ENCODE measurements at regions not wholly inside any gene's neighbourhood (a gene's known extent, or its start where the extent isn't known, plus 50 kb on each side); places are given as distances from the start of the nearest gene placed in this dataset.

DNA sequence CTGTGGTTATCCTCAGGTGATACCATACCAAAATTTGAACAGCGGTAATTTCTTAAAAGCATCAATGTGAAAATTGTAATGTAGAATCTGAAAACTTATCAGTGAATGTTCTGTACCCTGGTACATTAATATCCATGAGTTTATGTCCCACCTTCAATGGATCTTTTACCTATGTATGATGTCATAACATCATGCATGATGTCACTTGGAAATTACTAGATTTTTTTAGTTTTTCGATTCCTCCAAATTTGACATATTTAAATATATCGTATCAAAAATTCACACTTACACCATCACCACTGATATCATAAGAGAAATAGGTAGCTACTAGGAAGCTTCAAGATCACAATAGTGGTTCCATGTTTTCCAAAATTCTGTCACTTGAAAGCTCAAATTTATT, 95.0 kb upstream of the AKR1E2 start:
- Histone ChIP-seq H3K36me3 (ENCODE audit: control insufficient read depth in 2 of 2, insufficient read depth in 1 of 2, low read length in 2 of 2) (no peaks in the 10 kb centered on the region), H3K4me3 (ENCODE audit: low read depth, low read length) (no peak overlapping the region), H3K4me1 (ENCODE audit: control insufficient read depth, insufficient read depth, low read length) (no peaks in the 10 kb centered on the region), H3K9me3 (ENCODE audit: control insufficient read depth, insufficient read depth, low read depth, low read length) (no peaks in the 10 kb centered on the region), H3K27ac (ENCODE audit: extremely low read depth, low read depth, low read length) (no peak overlapping the region)
- CTCF ChIA-PET = interaction anchor here (0.6 to 1.0 kb wide), 2 partner anchors 33 to 36 kb away, joined by 3 to 4 read pairs; no protein-coding TSS in a partner anchor
- TF ChIP-seq, protein P1, sequence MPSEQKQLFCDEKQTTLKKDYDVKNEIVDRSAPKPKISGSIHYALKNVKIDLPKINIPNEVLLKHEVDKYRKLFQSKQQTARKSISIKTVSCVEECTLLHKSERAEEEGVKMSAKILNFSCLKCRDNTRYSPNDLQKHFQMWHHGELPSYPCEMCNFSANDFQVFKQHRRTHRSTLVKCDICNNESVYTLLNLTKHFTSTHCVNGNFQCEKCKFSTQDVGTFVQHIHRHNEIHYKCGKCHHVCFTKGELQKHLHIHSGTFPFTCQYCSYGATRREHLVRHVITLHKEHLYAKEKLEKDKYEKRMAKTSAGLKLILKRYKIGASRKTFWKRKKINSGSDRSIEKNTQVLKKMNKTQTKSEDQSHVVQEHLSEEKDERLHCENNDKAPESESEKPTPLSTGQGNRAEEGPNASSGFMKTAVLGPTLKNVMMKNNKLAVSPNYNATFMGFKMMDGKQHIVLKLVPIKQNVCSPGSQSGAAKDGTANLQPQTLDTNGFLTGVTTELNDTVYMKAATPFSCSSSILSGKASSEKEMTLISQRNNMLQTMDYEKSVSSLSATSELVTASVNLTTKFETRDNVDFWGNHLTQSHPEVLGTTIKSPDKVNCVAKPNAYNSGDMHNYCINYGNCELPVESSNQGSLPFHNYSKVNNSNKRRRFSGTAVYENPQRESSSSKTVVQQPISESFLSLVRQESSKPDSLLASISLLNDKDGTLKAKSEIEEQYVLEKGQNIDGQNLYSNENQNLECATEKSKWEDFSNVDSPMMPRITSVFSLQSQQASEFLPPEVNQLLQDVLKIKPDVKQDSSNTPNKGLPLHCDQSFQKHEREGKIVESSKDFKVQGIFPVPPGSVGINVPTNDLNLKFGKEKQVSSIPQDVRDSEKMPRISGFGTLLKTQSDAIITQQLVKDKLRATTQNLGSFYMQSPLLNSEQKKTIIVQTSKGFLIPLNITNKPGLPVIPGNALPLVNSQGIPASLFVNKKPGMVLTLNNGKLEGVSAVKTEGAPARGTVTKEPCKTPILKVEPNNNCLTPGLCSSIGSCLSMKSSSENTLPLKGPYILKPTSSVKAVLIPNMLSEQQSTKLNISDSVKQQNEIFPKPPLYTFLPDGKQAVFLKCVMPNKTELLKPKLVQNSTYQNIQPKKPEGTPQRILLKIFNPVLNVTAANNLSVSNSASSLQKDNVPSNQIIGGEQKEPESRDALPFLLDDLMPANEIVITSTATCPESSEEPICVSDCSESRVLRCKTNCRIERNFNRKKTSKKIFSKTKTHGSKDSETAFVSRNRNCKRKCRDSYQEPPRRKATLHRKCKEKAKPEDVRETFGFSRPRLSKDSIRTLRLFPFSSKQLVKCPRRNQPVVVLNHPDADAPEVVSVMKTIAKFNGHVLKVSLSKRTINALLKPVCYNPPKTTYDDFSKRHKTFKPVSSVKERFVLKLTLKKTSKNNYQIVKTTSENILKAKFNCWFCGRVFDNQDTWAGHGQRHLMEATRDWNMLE (tag by site-specific recombination; conservative IDR thresholded peaks at IDR 0.05; ENCODE audit: low read depth) = no peak
- TF ChIP-seq ZNF530 (tag by site-specific recombination; IDR thresholded peaks at IDR 0.05; ENCODE audit: low read depth) (no peak), ZBTB21 (tag by site-specific recombination; IDR thresholded peaks at IDR 0.05) (peak; percentile 50; the same call in 1 of the 2 replicates), ZNF629 (tag by site-specific recombination; IDR thresholded peaks at IDR 0.05) (peak; percentile 68), GLI2 (tag by site-specific recombination; IDR thresholded peaks at IDR 0.05; ENCODE audit: borderline replicate concordance, low read depth) (no peak)
- TF ChIP-seq, protein P2, sequence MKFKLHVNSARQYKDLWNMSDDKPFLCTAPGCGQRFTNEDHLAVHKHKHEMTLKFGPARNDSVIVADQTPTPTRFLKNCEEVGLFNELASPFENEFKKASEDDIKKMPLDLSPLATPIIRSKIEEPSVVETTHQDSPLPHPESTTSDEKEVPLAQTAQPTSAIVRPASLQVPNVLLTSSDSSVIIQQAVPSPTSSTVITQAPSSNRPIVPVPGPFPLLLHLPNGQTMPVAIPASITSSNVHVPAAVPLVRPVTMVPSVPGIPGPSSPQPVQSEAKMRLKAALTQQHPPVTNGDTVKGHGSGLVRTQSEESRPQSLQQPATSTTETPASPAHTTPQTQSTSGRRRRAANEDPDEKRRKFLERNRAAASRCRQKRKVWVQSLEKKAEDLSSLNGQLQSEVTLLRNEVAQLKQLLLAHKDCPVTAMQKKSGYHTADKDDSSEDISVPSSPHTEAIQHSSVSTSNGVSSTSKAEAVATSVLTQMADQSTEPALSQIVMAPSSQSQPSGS (tag by site-specific recombination; IDR thresholded peaks at IDR 0.05; ENCODE audit: low read depth) = peak; percentile 64
- POLR2A ChIA-PET = no interaction called here

DNA sequence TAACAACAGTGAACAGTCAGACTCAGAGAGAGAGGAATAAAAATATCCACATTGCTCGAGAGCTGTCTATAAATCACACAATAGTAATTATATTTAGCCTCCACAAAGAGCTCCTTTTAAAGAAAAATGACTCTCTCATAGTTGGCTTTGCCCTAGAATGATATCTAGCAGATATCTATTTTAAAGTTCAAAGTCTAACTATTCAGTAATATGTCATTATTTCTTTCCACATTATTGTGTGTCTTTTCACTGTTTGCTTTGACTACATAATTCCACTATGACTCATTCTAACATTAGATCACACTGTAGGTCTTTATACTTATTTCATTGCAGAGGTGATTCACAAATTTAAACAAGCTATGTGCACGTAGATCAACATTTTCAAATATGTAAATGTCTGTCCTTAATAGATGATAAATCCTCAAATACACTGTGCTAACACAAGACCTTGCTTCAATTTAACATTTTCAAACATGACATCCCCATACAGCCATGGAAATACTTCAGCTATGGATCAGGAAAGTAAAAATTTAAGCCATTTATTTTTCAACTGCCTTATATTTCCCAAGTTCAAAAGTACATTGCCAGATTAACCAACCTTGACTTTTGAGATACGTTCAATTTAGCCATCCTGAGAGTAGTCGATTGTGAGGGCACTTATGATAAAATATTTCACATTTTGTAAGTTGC, 99.9 kb upstream of the AKR1E2 start:
- no peak overlapping the region for H3K4me3 ChIP-seq (ENCODE audit: low read depth, low read length)
- ChIA-PET POLR2A (interaction anchor here (1.0 kb wide), 1 partner anchor 941 kb away, joined by 3 read pairs; the partner anchor contains the start of gene KLF6), CTCF (interaction anchor here (0.6 to 1.2 kb wide), 5 partner anchors 16 to 1454 kb away, joined by 3 to 4 read pairs (median 3); no protein-coding TSS in a partner anchor)
- H3K27ac ChIP-seq (ENCODE audit: extremely low read depth, low read depth, low read length) = no peak overlapping the region
- no peaks in the 10 kb centered on the region for H3K4me1 ChIP-seq (ENCODE audit: control insufficient read depth, insufficient read depth, low read length)
- H3K9me3 ChIP-seq (ENCODE audit: control insufficient read depth, insufficient read depth, low read depth, low read length) = no peaks in the 10 kb centered on the region
- no peaks in the 10 kb centered on the region for H3K36me3 ChIP-seq (ENCODE audit: control insufficient read depth in 2 of 2, insufficient read depth in 1 of 2, low read length in 2 of 2)
- no peak for TF ChIP-seq ZNF549 (tag by site-specific recombination; IDR thresholded peaks at IDR 0.05)
- TF ChIP-seq KLF8 (tag by site-specific recombination; IDR thresholded peaks at IDR 0.05) = 0 out of 2 replicates have a peak, but pooled peaks have one; percentile 23
- 0 out of 2 replicates have a peak, but pooled peaks have one; percentile 19 for TF ChIP-seq ZBTB17 (tag by site-specific recombination; IDR thresholded peaks at IDR 0.05)
- TF ChIP-seq KLF7 (tag by site-specific recombination; IDR thresholded peaks at IDR 0.05; ENCODE audit: borderline replicate concordance) = no peak
- TF ChIP-seq ZBTB21 (tag by site-specific recombination; IDR thresholded peaks at IDR 0.05) = peak; percentile 29; the same call in 1 of the 2 replicates
- TF ChIP-seq ZNF10 (tag by site-specific recombination; IDR thresholded peaks at IDR 0.05) = no peak
- TF ChIP-seq ZNF16 (tag by site-specific recombination; IDR thresholded peaks at IDR 0.05; ENCODE audit: low read depth) = no peak
- no peak for TF ChIP-seq ZNF354C (tag by site-specific recombination; IDR thresholded peaks at IDR 0.05; ENCODE audit: borderline replicate concordance, low read depth)
- TF ChIP-seq ZNF843 (tag by site-specific recombination; IDR thresholded peaks at IDR 0.05) = peak; percentile 65
- no peak for TF ChIP-seq ZNF660 (tag by site-specific recombination; IDR thresholded peaks at IDR 0.05)
- no peak for TF ChIP-seq GLIS2 (tag by site-specific recombination; IDR thresholded peaks at IDR 0.05)
- TF ChIP-seq ZNF792 (tag by site-specific recombination; IDR thresholded peaks at IDR 0.05) = no peak
- TF ChIP-seq, protein P3, sequence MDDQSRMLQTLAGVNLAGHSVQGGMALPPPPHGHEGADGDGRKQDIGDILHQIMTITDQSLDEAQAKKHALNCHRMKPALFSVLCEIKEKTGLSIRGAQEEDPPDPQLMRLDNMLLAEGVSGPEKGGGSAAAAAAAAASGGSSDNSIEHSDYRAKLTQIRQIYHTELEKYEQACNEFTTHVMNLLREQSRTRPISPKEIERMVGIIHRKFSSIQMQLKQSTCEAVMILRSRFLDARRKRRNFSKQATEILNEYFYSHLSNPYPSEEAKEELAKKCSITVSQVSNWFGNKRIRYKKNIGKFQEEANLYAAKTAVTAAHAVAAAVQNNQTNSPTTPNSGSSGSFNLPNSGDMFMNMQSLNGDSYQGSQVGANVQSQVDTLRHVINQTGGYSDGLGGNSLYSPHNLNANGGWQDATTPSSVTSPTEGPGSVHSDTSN (CRISPR knock-in tag; IDR thresholded peaks at IDR 0.05) = no peak
- TF ChIP-seq ZFP69B (tag by site-specific recombination; IDR thresholded peaks at IDR 0.05) = peak; percentile 64; the same call in 1 of the 2 replicates
- no peak for TF ChIP-seq ZNF114 (tag by site-specific recombination; IDR thresholded peaks at IDR 0.05)
- peak; percentile 59 for TF ChIP-seq FEZF1 (tag by site-specific recombination; IDR thresholded peaks at IDR 0.05)
- TF ChIP-seq, protein P4, sequence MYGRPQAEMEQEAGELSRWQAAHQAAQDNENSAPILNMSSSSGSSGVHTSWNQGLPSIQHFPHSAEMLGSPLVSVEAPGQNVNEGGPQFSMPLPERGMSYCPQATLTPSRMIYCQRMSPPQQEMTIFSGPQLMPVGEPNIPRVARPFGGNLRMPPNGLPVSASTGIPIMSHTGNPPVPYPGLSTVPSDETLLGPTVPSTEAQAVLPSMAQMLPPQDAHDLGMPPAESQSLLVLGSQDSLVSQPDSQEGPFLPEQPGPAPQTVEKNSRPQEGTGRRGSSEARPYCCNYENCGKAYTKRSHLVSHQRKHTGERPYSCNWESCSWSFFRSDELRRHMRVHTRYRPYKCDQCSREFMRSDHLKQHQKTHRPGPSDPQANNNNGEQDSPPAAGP (tag by site-specific recombination; IDR thresholded peaks at IDR 0.05) = no peak
- TF ChIP-seq, protein P5, sequence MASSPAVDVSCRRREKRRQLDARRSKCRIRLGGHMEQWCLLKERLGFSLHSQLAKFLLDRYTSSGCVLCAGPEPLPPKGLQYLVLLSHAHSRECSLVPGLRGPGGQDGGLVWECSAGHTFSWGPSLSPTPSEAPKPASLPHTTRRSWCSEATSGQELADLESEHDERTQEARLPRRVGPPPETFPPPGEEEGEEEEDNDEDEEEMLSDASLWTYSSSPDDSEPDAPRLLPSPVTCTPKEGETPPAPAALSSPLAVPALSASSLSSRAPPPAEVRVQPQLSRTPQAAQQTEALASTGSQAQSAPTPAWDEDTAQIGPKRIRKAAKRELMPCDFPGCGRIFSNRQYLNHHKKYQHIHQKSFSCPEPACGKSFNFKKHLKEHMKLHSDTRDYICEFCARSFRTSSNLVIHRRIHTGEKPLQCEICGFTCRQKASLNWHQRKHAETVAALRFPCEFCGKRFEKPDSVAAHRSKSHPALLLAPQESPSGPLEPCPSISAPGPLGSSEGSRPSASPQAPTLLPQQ (tag by site-specific recombination; IDR thresholded peaks at IDR 0.05) = peak; percentile 87
